GM10248 (cell line): ENCODE measurements at regions not wholly inside any gene's neighbourhood (a gene's known extent, or its start where the extent isn't known, plus 50 kb on each side); places are given as distances from the start of the nearest gene placed in this dataset.

Experiments used
- CTCF ChIA-PET: fragments of 300-600 bp; sonication (Branson Sonifier 250); formaldehyde crosslinking; extraction: SDS; loops from one replicate; lab custom pipeline; 2021; ENCODE audit warnings: antibody characterized with exemption; lab: Yijun Ruan, JAX
- POLR2A ChIA-PET: fragments of 350-650 bp; sonication (Branson Sonifier 250); formaldehyde crosslinking; extraction: SDS; loops from one replicate; lab custom pipeline; 2020; ENCODE audit warnings: antibody characterized with exemption; lab: Yijun Ruan, JAX
- DNase-seq: peaks from one replicate; pipeline ENCODE4 v3.0.0; 2012; ENCODE audit errors: extremely low spot score
- TF ChIP-seq, protein P1 (sequence below): IDR thresholded peaks from 2 replicates; pipeline ENCODE4 v1.5.1; 2012; ENCODE audit warnings: mild to moderate bottlenecking, low read depth; ENCODE audit errors: extremely low read depth, missing control alignments, control extremely low read depth

GRCh38 chr16:81148277-81148676 is 52.1 kb upstream of the GCSH start:
- DNase-seq = no peak
- TF ChIP-seq, protein P1, sequence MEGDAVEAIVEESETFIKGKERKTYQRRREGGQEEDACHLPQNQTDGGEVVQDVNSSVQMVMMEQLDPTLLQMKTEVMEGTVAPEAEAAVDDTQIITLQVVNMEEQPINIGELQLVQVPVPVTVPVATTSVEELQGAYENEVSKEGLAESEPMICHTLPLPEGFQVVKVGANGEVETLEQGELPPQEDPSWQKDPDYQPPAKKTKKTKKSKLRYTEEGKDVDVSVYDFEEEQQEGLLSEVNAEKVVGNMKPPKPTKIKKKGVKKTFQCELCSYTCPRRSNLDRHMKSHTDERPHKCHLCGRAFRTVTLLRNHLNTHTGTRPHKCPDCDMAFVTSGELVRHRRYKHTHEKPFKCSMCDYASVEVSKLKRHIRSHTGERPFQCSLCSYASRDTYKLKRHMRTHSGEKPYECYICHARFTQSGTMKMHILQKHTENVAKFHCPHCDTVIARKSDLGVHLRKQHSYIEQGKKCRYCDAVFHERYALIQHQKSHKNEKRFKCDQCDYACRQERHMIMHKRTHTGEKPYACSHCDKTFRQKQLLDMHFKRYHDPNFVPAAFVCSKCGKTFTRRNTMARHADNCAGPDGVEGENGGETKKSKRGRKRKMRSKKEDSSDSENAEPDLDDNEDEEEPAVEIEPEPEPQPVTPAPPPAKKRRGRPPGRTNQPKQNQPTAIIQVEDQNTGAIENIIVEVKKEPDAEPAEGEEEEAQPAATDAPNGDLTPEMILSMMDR = no peak
- CTCF ChIA-PET = interaction anchor here (1.0 kb wide), 1 partner anchor 12 kb away, joined by 3 read pairs; no protein-coding TSS in a partner anchor
- POLR2A ChIA-PET = no interaction called here
